Ureter (tissue), 1 donor: ENCODE measurements at regions not wholly inside any gene's neighbourhood (a gene's known extent, or its start where the extent isn't known, plus 50 kb on each side); places are given as distances from the start of the nearest gene placed in this dataset.
"Not testable (repeated sequence)": the region's sequence is repeated elsewhere in the genome, so short reads cannot be mapped to it uniquely, and the experiment has no call there.

Experiments
- DNase-seq: peaks from one replicate; pipeline ENCODE4 v3.0.0-alpha.2; 2020; ENCODE audit warnings: low spot score
- donor health status: DM: yes; HTN: yes; CAD: no.

DNA sequence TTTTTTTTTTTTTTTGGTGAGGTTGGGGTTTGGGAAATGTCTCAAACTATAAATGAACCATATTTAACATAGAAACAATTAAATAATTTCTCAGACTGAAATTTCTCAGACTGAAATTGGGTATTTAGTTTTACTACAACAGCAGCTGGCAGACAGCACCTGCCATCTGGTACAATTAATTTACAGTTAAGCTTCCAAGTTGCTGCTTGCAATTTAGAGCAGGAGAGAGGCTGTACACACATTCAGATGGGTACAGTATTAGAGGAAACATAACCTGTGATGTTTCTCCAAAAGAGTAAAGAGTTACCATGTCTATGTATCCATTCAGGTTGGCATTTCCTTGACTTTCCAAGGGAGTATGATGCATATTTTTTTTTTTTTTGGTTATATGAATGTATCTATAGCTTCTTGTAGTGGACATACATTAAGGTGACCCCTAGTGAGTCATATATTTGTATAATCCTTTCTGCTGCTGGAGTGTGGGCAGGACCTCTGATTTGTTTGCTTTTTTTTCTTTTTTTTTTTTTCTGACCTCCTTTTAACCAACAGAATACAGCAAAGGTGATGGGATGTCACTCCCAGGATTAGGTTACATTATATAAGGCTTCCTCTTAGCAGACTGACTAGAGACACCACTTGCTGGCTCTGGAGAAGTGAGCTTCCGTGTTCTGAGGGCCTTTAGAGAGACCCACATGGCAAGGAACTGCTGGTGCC lies 201.7 kb downstream of the PTH2R start:
- no peak for DNase-seq

DNA sequence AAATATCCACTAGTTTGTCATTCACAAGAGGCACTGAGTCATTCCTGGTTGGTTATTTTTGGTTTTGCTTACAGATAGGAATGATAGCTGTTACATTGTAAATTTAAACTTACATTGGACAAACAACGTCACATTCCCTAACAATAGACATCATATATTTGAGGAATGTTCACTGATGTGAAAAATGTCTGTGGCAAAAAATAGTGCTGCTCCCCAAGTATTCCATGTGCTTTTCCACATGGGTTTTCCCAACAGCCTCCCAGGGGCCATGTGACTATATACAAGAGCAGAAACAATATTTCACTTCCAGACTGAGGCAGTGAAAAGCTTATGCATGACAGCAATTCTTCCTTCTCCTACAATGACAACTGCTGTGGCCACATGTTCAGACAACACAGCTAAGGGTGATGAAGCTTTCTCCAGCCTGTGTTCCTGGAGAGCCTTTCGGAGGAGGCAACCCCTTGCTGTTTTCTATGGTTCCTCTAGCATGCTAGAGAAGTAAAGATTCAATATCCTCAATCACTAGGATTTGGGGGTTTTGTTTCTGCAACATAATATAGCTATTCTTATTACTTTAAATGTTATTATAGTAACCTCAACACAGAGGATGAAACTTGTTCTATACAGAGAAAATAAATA lies 202.7 kb downstream of the PTH2R start:
- no peak for DNase-seq

DNA sequence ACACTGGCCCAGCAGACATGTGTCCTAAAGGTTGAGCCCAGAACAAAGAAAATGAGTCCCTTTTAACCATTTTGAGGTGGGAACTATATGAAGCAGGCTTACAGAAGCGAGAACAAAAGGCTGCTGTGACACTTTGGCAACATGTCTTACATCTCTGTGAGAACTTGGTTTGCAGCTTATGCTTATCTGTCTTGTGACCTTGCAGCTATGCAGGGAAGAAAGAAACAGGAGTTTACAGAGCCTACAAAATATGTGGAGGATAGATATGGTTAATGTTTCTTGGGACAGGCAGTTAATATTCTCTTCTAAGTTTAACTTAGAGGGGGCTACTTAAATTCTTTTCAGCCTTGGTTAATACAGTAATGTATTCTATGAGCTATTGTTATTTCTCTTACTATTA lies 209.1 kb downstream of the PTH2R start:
- not testable (repeated sequence) for DNase-seq

DNA sequence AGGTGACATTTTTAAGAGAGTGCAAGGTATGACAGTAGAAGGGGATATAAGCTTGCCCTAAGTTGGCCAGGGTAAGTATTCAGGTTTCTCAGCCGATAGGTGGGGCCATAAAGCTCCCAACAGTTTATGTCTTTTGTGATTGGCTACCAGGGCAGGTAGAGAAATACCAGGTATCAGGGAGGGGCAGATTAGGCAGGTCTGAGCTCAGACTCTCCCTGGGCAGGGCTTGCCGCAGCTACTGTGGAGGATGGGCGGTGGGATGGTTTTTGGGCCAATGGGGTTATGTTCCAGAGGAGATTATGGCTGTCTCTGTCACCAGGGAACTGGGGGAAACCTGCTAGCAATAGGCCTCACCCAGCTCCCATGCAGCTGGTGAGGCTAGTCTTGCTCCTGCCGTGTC lies 211.6 kb downstream of the PTH2R start:
- DNase-seq: no peak

DNA sequence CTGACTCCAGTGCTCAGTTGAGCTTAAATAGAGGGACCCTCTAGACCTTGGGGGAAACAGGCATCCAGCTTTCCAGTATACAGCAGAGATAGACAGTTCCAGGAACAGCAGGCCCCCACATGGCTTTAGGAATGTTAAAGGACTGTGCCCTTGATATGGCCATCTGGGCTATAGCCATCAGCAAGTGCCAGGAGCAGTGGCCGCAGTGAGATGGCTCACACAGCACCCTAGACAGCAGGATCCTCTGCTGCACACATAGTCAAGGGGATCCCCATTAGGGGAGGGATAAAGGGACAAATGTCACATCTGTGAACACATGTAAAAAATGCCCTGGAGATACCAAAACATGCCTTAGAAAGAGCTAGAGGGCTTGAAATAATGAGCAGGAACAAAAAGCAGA lies 213.4 kb downstream of the PTH2R start:
- no peak for DNase-seq

DNA sequence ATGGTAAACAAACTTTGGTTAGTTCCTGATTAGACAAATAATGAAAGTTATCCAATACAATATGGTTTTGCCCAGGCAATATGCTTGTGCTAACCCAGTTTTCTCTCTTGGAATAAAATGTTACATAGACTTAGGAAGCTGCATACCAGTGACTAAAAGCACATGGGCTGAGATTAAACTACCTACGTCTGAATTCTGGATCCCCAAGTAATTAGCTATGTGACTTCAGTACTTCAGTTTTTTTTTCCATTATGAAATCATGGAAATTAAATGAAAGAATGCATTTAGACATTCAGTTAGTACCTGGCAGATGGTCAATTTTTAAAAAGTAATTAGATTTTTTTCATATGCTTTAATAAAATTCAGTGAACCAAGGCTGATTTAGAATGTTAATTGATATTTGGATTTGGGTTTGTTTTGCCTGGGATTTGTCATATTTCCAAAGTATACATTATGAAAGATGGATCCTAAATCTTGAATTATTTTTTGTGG lies 213.9 kb downstream of the PTH2R start:
- DNase-seq: no peak

DNA sequence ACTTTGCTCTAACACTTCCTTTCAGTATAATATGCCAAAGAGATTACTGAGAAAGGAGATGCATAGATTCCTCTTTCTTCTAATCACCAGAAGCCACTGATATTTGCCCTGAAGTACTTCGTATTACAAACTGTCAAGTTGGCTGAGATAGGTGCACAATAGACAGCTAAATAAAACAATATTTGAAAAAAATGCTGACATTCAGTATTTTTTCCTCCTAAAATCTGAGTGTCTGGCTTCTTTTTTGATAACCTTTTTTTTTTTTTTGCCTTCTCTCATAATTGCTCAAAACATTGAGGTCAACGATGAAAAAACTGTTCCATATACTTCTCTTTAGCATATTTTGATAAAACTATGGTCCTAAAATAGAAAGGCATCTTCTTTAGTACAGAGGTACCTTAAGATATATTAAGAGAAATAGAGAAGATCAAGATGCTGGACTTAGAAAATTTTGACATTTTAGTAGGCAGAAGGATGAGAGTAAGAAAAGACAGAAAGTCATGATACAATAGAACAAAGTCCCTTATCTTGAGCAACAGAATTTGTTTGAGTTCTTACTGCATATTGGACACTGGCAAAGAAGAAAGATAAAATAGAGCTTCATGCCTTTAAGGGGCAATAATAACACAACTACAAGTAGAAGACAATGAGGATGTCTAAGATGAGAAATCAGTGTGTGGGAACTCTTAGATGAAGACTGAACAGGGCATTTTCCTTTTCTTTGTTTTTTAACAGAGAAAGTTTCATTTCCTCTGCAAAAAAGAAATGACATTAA lies 220.7 kb downstream of the PTH2R start:
- DNase-seq: no peak

DNA sequence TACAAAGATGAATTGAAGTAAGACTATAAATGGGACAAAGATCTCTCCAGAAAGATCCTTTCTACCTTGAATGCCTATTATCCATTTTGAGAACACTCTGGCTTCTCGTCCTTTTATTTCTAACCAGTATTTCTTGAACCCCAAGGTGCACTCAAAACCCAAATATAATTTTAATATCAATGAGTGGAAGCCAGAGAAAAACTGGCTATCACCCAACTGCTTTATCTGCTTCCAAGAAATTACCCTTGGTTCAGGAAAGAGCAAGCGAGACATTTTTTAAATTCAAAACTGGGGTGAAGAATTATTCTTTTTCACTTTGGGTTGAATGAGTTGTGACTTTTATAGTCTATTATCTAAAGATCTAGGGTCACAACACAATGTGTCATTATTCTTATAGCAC lies 221.3 kb downstream of the PTH2R start:
- DNase-seq: no peak

DNA sequence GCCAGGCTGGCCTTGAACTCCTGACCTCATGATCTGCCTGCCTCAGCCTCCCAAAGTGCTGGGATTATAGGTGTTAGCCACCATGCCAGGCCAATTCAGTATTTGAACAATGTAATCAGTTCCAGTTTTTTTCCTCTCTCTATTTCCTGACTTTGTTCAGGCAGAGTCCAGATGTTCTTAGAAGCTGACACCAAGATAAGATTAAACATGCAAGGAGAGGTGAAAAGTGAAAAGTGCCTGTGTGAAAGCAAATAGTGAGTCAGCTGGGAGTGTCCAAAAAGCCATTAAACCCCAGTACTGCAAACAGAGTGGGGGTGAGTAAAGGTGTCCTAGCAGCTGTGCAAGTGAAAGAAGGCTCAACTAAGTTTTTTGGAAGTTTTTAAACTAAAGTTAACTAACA lies 231.5 kb downstream of the PTH2R start:
- DNase-seq: no peak

DNA sequence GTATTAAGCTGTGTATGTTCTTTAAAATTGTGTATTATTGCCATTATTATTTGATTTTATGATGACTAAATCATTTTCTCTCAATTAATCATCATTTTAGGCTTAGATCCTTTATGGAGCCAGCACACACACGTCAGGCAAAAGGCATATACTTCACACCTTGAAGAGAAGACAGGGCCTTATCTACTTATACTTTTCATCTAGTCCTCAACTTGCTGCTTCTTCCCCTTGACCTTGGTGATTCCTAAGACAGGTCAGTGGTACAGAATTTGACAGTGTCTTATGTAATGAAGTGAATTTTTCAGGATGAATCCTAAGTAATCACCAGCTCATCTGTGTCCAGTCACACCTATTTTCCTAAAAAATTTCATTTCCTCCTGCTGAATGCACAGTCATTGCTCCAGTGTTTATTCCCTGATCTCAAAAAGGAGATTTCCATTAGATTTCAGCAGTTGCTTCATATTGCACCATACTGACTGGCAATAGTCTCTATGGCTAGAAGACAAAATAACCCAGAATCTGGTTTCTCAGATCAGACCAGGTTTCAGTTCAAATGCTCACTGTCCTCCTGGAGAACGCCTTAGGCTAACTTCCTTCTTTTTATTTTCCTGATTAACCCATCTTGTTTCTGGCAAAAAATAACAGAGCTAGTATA lies 235.7 kb downstream of the PTH2R start:
- DNase-seq: no peak

DNA sequence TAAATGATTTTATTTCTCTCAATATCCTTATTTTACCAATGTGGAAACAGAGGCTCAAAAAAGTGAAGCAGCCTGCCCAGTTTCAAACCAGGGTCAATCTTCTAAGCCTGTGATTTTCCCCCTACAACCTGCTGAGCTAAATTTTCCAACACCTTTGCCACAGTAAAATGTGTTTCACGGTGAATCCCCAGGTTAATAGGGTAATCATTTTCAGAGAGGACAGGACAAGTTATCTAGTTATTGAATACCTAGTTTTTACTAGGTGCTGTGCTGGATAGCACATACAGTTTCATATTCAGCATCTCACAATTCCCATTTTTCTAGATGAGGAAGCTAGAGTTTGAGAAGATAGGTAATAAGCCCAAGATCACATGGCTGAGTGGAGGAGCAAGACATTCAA lies 236.6 kb downstream of the PTH2R start:
- no peak for DNase-seq

DNA sequence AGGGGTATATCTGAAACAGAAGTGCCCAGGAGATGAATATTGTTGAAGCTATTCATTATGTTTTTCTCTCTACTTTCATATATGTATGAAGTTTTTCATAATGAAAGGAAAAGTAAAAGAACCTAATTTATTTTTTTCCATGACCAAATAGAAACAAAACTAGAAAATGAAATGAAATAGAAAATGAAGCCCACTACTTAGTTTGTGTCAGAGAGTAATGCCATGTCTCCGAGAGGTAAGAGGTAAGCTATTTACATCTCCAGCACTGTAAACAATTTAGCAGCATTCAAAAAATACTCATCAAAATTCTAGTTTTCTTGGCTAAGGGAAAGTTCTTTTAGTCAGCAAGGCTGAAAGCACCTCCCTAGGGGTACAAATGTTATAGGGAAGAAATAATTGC lies 238.6 kb downstream of the PTH2R start:
- DNase-seq: no peak

DNA sequence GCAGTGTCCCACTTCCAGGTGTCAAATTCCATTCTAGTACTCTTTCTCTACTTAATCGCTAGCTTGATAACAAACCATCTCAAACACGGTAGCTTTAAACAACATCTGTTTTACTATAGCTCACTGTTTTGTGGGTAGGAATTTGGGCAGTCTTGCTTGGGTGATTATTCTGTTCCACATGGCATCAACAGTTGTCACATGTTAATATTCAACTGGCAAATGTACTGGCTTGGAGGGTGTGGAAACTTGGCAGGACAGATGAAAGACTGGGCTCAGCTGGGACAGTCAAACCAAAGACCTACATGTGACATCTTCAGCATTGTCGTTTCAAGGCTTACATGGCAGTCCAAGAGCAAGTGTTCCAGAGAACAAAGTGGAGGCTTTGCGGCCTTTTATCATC lies 241.8 kb downstream of the PTH2R start:
- DNase-seq: no peak

DNA sequence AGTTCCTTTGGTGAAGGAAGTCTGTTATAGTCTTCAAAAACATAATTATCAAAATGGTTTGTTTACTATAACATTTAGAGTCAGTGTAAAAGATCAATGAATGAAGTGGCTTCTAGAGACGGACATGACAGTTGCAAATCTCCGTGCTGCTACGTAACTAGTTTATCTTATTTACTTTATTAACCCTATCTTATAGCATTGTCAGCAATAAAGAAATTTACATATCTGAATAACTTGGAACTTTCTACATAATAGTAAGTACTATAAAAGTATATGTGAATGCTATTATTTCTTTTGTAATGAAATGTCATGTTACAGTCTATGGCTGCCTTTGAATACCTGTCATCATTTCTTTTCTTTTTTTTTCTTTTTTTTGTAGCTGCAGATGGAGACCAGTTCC lies 246.8 kb downstream of the PTH2R start:
- DNase-seq: no peak

DNA sequence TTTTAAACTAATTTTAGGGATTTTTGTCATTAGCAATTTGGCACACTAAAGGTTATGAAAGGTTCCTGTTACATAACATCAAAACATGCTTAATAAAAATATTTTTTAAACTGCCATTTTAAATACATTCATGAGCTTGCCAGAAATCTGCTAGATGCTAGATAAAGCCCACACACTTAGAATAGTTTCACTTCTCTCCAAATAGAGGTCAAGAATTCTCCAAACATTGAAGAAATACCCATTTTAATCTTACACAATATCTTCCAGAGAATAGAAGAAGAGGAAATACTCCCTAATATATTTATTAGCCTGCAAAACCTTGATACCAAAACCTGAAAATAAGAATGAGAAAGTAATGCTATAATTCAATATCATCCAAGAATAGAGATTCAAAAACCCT lies 247.5 kb downstream of the PTH2R start:
- DNase-seq: no peak

DNA sequence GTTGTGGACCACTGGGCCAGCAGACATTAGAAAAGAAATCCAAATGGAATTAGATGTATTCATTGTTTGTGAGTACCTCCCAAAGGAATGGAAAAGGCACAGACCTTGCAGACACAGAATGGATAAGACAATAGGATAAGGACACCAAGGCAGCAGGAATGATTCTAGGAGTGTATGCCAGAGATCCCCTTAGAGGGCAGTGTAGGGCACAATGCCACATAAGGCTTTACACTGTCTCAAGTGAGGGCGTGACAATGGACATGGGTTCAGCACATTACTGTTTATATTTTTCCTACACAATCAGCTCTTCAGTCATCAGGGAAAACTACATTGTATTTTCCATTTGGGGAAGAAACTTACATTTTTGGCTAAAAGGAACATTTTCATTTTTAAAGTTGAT lies 250.9 kb downstream of the PTH2R start:
- no peak for DNase-seq

DNA sequence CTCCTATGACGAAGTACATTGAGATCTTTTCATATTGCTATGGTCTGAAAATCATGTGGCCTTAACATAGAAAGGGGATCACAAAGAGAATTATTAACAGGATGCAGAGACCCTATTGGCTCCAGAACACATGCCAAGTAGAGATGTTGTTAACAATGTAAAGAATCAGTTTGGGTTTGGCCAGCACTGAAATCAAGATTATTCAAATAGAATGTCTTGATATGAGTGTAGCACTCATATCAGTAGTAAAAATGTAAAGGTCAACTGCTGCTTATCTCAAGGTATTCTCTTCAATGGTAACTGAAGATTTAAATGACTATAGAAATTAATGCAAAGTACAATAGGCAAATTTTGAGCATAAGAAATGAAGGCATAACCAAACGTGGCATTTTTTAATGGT lies 262.8 kb downstream of the PTH2R start:
- no peak for DNase-seq

DNA sequence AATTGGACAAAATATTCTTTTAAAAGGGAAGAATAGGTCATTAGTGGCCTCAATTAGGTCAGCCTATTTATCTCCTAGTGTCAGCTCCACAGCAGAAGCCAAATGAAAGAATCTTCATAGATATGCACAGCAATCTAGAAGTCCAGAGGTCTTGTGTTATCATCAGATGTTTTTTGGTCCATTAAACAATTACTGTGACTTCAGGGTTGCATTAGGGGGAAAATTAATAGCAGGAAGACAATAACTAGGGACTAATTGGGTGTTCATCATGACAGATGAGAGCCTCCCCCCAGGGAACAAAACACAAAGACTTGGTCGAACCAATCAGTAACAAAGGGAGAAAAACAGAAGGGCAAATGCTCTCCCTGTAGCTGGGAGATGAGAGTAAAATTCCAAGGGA lies 264.7 kb downstream of the PTH2R start:
- DNase-seq: no peak

DNA sequence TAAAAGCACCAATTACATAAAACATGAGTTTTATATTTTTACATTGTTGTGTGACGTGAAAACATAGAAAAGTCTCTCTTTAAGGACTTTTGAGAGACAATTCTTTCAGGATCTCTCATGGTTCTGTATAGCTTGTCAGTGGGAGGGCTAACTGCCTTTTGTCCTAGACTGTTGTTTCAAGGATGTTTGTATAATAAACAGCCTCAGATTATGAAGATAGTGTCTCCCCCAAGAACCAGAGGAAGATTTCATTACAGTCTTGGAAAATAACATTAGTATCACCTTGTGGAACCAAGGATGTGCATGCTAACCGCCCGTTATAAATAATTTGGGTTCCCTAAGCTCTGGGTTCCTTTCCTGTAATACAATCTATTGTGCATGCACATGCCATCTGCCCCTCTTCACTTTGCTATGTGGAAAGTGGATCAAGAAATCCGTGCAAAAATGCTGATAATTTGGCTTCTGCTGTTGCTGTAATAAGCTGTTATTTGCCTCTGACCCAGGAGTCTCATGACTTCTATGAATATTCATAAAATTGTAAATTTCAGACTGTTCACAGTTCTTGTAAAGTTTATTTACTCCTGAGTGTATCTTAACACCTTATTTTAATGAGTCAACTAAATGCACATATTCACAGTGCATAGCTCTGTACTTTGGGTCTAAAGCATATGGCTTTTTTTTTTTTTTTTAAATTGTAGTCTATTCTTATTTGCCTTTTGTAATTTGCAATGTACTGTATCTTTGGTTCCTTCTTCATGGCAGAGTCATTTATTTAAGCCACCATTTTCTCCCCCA lies 265.5 kb downstream of the PTH2R start:
- DNase-seq: no peak

DNA sequence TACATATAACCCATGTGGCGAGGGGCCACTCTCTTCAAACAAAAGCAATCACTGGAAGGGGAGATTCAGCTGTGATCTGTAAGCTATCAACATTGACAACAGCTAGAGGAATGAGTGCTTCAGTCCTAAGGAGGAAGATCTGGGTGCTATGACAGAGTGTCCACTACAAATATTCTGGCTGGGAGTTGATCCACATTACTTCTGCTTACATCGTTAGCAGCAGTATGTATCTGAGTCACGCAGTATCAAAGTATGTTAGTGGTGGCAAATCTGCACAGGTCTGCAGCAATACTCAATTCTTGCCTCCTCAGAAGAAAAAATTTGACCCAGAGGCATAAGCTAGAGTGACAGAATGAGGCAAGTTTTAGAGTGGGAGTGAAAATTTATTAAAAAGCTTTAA lies 267.0 kb downstream of the PTH2R start:
- no peak for DNase-seq

DNA sequence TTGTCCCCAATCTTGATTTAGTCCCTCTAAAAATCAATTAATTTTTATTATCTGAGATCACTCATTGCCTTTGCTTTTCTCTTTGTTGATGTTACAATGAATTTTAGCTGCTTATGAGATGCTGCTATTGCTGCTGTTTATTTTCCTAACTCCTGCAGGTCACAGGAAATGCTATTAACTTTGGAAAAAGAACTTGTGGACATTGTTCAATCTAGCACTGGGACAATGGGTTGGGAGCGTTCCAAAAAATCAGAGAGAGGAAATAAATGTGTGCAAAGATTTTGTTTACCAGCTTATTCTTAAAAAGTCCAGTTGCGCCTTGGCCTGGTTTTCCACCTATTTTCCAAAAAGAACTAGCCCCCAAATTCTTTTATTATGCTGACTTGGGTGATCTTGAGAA lies 268.3 kb downstream of the PTH2R start:
- DNase-seq: no peak

DNA sequence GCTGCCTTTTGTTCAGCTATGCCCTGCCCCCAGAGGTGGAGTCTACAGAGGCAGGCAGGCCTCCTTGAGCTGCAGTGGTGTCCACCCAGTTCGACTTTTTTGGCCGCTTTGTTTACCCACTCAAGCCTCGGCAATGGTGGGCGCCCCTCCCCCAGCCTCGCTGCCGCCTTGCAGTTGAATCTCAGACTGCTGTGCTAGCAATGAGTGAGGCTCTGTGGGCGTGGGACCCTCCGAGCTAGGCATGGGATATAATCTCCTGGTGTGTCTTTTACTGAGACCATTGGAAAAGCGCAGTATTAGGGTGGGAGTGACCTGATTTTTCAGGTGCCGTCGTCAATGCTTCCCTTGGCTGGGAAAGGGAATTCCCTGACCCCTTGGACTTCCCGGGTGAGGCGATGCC lies 279.3 kb downstream of the PTH2R start:
- not testable (repeated sequence) for DNase-seq
